ENCODE measurements at regions not wholly inside any gene's neighbourhood (a gene's known extent, or its start where the extent isn't known, plus 50 kb on each side); places are given as distances from the start of the nearest gene placed in this dataset.

DNA sequence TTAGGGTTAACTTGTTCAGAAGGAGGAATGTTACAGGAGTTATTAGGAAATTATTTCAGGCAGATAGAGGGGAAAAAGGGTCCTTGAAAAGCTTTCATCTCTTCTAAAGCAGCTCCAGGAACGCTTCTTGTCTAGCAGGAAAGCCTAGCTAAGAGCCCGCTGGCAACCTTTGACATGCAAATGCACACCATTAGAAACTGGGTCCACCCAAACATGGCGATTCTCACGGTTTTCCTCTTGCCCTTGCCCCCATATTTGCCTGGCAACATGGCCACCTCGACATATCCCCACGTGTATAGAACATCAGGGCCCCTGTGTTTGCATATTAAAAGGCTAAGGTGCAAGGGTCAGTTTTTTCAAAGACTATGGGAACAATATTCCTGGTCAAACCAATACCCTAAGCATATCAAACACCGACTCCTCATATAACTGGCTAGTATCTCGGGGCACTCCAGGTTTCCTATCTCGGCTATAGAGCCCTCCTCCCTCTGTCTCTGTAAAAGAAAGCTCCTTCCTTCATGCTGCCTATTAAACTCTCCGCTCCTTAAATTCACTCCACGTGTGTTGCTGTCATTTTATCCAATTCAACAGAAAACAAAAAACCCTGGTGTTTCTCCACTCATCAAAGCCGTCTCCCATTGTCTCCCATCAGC is 268.9 kb upstream of the HSFY2 start:
- WGBS = 86% methylated on average over 12 of the region's 12 CpGs
- no peak overlapping the region for H3K27ac ChIP-seq (ENCODE audit: low read depth in 1 of 2, low read length in 2 of 2)
- TF ChIP-seq SP1 (IDR thresholded peaks at IDR 0.05) (no peak), FOXA2 (IDR thresholded peaks at IDR 0.05) (no peak), NR2F2 (IDR thresholded peaks at IDR 0.05) (no peak), ZBTB33 (IDR thresholded peaks at IDR 0.05) (no peak), YY1 (IDR thresholded peaks at IDR 0.05) (no peak), HNF4A (conservative IDR thresholded peaks at IDR 0.05) (no peak), GABPA (IDR thresholded peaks at IDR 0.05 in 1 of 2, conservative IDR thresholded peaks at IDR 0.05 in 1 of 2) (no peak), ATF3 (IDR thresholded peaks at IDR 0.05) (no peak), HNF4G (IDR thresholded peaks at IDR 0.05) (no peak)
- TF ChIP-seq, protein P1, sequence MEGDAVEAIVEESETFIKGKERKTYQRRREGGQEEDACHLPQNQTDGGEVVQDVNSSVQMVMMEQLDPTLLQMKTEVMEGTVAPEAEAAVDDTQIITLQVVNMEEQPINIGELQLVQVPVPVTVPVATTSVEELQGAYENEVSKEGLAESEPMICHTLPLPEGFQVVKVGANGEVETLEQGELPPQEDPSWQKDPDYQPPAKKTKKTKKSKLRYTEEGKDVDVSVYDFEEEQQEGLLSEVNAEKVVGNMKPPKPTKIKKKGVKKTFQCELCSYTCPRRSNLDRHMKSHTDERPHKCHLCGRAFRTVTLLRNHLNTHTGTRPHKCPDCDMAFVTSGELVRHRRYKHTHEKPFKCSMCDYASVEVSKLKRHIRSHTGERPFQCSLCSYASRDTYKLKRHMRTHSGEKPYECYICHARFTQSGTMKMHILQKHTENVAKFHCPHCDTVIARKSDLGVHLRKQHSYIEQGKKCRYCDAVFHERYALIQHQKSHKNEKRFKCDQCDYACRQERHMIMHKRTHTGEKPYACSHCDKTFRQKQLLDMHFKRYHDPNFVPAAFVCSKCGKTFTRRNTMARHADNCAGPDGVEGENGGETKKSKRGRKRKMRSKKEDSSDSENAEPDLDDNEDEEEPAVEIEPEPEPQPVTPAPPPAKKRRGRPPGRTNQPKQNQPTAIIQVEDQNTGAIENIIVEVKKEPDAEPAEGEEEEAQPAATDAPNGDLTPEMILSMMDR (IDR thresholded peaks at IDR 0.05; ENCODE audit: low read depth, low read length, missing input control) = no peak
- no peaks in the 10 kb centered on the region for H3K4me1 ChIP-seq (ENCODE audit: control insufficient read depth in 4 of 4, insufficient read depth in 4 of 4, low read length in 3 of 4)
- H3K9ac ChIP-seq (ENCODE audit: low read depth in 1 of 2, low read length in 2 of 2) = no peak overlapping the region
- no peak overlapping the region for H3K4me3 ChIP-seq (ENCODE audit: low read depth in 1 of 3, low read length in 3 of 3)
- peaks cover 0 to 4% (median 0%) of the 10 kb centered on the region in 4 donors for H3K36me3 ChIP-seq (ENCODE audit: control insufficient read depth in 4 of 4, insufficient read depth in 3 of 4, low read depth in 1 of 4, low read length in 3 of 4)
- no peak for DNase-seq (ENCODE audit: low spot score)
- no peaks in the 10 kb centered on the region for H3K9me3 ChIP-seq (ENCODE audit: control insufficient read depth in 4 of 4, low read length in 3 of 4)
- H3K27me3 ChIP-seq (ENCODE audit: control insufficient read depth in 4 of 4, insufficient read depth in 4 of 4, low read length in 3 of 4) = no peaks in the 10 kb centered on the region

DNA sequence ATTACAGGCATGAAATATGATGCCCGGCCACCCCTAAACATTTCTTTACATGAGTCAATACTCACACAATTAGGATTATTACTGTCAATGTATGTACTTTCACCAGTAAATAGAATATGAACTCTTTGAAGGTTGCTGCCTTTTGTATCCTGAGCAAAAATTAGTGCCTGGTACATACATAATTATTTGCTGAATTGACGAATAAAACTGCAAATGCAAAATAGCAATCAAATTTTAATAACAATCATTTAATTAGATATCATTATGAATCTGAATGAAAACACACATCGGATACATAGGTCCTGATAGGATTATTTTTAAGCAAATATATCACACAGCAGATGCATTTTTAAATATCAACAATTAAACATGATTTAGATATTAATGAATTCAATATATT is 253.1 kb upstream of the HSFY2 start:
- Histone ChIP-seq H3K9me3 (ENCODE audit: control insufficient read depth in 4 of 4, low read length in 3 of 4) (no peaks in the 10 kb centered on the region), H3K4me1 (ENCODE audit: control insufficient read depth in 4 of 4, insufficient read depth in 4 of 4, low read length in 3 of 4) (no peaks in the 10 kb centered on the region), H3K9ac (ENCODE audit: low read depth in 1 of 2, low read length in 2 of 2) (no peak overlapping the region), H3K27ac (ENCODE audit: low read depth in 1 of 2, low read length in 2 of 2) (no peak overlapping the region), H3K4me3 (ENCODE audit: low read depth in 1 of 3, low read length in 3 of 3) (no peak overlapping the region), H3K36me3 (ENCODE audit: control insufficient read depth in 4 of 4, insufficient read depth in 3 of 4, low read depth in 1 of 4, low read length in 3 of 4) (no peaks in the 10 kb centered on the region), H3K27me3 (ENCODE audit: control insufficient read depth in 4 of 4, insufficient read depth in 4 of 4, low read length in 3 of 4) (no peaks in the 10 kb centered on the region)
- no peak for DNase-seq (ENCODE audit: low spot score)
- 96% methylated on average over 3 of the region's 3 CpGs for WGBS
- TF ChIP-seq TAF1 (conservative IDR thresholded peaks at IDR 0.05) (no peak), NR2F2 (IDR thresholded peaks at IDR 0.05) (no peak), FOXA2 (IDR thresholded peaks at IDR 0.05) (no peak), SP1 (IDR thresholded peaks at IDR 0.05) (no peak), FOXA1 (IDR thresholded peaks at IDR 0.05) (no peak), YY1 (IDR thresholded peaks at IDR 0.05) (no peak)

- Histone ChIP-seq H3K27ac (ENCODE audit: low read depth in 1 of 2, low read length in 2 of 2) (no peak overlapping the region), H3K36me3 (ENCODE audit: control insufficient read depth in 4 of 4, insufficient read depth in 3 of 4, low read depth in 1 of 4, low read length in 3 of 4) (no peaks in the 10 kb centered on the region), H3K9ac (ENCODE audit: low read depth in 1 of 2, low read length in 2 of 2) (no peak overlapping the region), H3K4me1 (ENCODE audit: control insufficient read depth in 4 of 4, insufficient read depth in 4 of 4, low read length in 3 of 4) (no peaks in the 10 kb centered on the region), H3K4me3 (ENCODE audit: low read depth in 1 of 3, low read length in 3 of 3) (no peak overlapping the region), H3K9me3 (ENCODE audit: control insufficient read depth in 4 of 4, low read length in 3 of 4) (no peaks in the 10 kb centered on the region), H3K27me3 (ENCODE audit: control insufficient read depth in 4 of 4, insufficient read depth in 4 of 4, low read length in 3 of 4) (no peaks in the 10 kb centered on the region)
- WGBS = 83% methylated on average over 2 of the region's 2 CpGs
- no peak for TF ChIP-seq YY1 (IDR thresholded peaks at IDR 0.05)
- no peak for TF ChIP-seq HNF4A (conservative IDR thresholded peaks at IDR 0.05)
- TF ChIP-seq ZBTB33 (IDR thresholded peaks at IDR 0.05) = no peak
- no peak for TF ChIP-seq NR2F2 (IDR thresholded peaks at IDR 0.05)
- no peak for TF ChIP-seq HNF4G (IDR thresholded peaks at IDR 0.05)
- TF ChIP-seq EGR1 (IDR thresholded peaks at IDR 0.05; ENCODE audit: low read depth in 2 of 2) = no peak
- no peak for TF ChIP-seq ATF3 (IDR thresholded peaks at IDR 0.05)
- TF ChIP-seq, protein P2, sequence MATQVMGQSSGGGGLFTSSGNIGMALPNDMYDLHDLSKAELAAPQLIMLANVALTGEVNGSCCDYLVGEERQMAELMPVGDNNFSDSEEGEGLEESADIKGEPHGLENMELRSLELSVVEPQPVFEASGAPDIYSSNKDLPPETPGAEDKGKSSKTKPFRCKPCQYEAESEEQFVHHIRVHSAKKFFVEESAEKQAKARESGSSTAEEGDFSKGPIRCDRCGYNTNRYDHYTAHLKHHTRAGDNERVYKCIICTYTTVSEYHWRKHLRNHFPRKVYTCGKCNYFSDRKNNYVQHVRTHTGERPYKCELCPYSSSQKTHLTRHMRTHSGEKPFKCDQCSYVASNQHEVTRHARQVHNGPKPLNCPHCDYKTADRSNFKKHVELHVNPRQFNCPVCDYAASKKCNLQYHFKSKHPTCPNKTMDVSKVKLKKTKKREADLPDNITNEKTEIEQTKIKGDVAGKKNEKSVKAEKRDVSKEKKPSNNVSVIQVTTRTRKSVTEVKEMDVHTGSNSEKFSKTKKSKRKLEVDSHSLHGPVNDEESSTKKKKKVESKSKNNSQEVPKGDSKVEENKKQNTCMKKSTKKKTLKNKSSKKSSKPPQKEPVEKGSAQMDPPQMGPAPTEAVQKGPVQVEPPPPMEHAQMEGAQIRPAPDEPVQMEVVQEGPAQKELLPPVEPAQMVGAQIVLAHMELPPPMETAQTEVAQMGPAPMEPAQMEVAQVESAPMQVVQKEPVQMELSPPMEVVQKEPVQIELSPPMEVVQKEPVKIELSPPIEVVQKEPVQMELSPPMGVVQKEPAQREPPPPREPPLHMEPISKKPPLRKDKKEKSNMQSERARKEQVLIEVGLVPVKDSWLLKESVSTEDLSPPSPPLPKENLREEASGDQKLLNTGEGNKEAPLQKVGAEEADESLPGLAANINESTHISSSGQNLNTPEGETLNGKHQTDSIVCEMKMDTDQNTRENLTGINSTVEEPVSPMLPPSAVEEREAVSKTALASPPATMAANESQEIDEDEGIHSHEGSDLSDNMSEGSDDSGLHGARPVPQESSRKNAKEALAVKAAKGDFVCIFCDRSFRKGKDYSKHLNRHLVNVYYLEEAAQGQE (IDR thresholded peaks at IDR 0.05) = no peak
- no peak for TF ChIP-seq RXRA (IDR thresholded peaks at IDR 0.05)
- no peak for TF ChIP-seq FOXA1 (IDR thresholded peaks at IDR 0.05)
- TF ChIP-seq RAD21 (IDR thresholded peaks at IDR 0.05) = no peak
- DNase-seq (ENCODE audit: low spot score) = no peak
These were observed 250.4 kb upstream of the HSFY2 start for GRCh38 chrY:19023934-19024333.

Measured in liver (tissue), 8 donors.